ENCODE measurements at regions not wholly inside any gene's neighbourhood (a gene's known extent, or its start where the extent isn't known, plus 50 kb on each side); places are given as distances from the start of the nearest gene placed in this dataset.

DNA sequence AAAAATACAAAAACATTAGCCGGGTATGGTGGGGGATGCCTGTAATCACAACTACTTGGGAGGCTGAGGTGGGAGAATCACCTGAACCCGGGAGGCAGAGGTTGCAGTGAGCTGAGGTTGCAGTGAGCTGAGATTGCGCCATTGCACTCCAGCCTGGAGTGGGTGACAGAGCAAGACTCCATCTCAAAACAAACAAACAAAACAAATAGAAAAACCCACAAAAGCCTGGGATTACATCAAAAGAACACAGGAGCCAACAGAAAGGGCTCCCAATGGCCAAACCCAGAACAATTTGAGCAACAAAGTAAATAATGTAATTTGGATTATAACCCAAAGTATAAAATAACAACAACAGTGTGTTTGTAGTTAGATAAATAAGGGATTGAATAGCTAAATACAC, 159.8 kb downstream of the UXS1 start:
- Mint-ChIP-seq H3K9me3 (peaks cover 8% of the 10 kb centered on the region), H3K27me3 (ENCODE audit: low read depth) (no peaks in the 10 kb centered on the region), H3K4me3 (no peak overlapping the region), H3K27ac (ENCODE audit: unreplicated experiment) (no peak overlapping the region), H3K36me3 (ENCODE audit: low read depth) (no peaks in the 10 kb centered on the region), H3K4me1 (peaks cover 14% of the 10 kb centered on the region)
- no peak for DNase-seq (ENCODE audit: low read depth, low spot score)
- TF ChIP-seq, protein P1, sequence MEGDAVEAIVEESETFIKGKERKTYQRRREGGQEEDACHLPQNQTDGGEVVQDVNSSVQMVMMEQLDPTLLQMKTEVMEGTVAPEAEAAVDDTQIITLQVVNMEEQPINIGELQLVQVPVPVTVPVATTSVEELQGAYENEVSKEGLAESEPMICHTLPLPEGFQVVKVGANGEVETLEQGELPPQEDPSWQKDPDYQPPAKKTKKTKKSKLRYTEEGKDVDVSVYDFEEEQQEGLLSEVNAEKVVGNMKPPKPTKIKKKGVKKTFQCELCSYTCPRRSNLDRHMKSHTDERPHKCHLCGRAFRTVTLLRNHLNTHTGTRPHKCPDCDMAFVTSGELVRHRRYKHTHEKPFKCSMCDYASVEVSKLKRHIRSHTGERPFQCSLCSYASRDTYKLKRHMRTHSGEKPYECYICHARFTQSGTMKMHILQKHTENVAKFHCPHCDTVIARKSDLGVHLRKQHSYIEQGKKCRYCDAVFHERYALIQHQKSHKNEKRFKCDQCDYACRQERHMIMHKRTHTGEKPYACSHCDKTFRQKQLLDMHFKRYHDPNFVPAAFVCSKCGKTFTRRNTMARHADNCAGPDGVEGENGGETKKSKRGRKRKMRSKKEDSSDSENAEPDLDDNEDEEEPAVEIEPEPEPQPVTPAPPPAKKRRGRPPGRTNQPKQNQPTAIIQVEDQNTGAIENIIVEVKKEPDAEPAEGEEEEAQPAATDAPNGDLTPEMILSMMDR (conservative IDR thresholded peaks at IDR 0.05), result no peak

DNA sequence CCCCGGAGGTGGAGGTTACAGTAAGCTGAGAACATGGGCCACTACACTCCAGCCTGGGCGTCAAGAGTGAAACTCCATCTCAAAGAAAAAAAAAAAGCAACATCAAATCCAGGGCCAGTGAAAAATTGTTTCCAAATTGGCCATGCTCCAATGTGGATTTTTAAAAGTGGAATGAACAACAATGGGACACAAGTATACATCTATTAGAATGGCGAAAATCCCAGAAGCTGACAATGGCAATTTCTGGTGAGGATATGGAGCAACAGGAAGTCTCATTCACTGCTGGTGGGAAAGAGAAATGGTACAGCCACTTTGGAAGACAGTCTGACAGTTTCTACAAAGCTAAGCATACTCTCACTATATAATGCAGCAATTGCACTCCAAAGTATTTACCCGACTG, 161.4 kb downstream of the UXS1 start:
- TF ChIP-seq, protein P1 (conservative IDR thresholded peaks at IDR 0.05), result no peak
- H3K4me3 Mint-ChIP-seq, result no peak overlapping the region
- peaks cover 8% of the 10 kb centered on the region for H3K9me3 Mint-ChIP-seq
- no peaks in the 10 kb centered on the region for H3K36me3 Mint-ChIP-seq (ENCODE audit: low read depth)
- DNase-seq (ENCODE audit: low read depth, low spot score), result no peak
- H3K27me3 Mint-ChIP-seq (ENCODE audit: low read depth), result no peaks in the 10 kb centered on the region
- H3K27ac Mint-ChIP-seq (ENCODE audit: unreplicated experiment), result no peak overlapping the region
- H3K4me1 Mint-ChIP-seq, result peaks cover 6% of the 10 kb centered on the region

DNA sequence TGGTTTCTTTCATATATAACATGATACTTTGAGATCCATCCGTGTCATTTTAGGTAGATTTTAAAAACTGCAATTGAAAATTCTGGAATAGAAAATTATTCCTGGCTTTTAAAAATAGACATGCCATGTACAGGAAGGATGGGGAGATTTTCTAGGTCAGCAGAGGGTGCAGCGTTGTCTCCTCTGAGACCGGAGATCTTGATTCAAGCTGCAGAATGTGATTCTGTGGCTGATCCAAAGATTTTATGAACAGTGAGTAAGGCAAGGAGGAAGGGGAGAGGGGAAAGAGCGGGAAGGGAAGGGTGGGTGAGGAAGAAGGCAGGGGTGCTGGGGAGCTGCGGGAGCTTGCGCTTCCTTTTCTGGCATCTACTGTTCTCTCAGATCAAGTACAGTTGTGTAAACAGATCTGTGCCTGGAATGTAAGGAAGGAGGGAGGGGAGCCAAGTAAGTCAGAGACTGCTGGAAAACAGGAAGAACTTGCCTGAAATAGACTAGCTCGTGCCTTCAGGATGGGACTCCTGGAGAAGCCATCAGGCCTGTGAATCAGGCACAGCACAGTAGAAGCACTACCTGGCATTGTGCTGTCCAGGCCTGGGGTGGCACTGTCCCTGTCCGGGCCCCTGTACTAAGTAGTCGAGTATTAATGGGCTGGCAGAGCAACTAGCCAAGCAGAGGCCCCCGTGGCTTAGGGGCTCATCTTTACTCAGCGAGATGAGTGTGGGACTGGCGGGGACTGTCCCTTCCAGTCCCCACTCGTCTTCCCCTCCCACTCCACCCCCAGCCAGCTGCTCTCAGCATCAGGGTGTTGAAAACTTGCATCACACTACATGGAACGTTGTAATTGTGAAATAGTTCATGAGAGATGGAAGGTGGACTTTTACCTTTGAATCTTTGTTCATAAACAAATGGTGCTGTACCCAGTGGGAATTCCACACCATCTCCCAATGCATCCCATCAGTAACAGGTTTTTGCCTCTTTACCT, 163.5 kb downstream of the UXS1 start:
- DNase-seq (ENCODE audit: low read depth, low spot score), result no peak
- Mint-ChIP-seq H3K9me3 (peaks cover 8% of the 10 kb centered on the region), H3K27ac (ENCODE audit: unreplicated experiment) (no peak overlapping the region), H3K27me3 (ENCODE audit: low read depth) (no peaks in the 10 kb centered on the region), H3K4me3 (no peak overlapping the region), H3K4me1 (peaks cover 6% of the 10 kb centered on the region), H3K36me3 (ENCODE audit: low read depth) (no peaks in the 10 kb centered on the region)
- TF ChIP-seq, protein P1 (conservative IDR thresholded peaks at IDR 0.05), result no peak

DNA sequence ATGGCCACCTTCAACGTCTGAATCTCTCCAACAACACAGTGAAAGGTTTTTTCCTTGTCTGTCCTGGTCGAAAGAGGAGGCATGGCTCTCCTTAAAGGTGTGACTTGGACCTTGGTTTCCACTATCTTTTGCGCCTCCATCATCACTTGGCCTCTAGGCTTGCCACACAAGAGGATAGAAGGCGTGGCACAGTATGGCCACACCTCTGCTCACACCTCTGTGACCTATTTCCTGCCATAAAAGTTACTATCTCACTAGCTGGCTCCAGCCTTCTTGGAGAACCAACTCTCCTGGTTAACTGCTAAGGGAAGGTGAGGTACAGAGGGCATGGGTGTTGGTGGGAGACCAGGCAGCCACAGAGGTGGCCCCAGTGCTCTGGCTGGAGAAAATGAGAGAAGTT, 165.9 kb downstream of the UXS1 start:
- H3K27ac Mint-ChIP-seq (ENCODE audit: unreplicated experiment), result no peak overlapping the region
- H3K27me3 Mint-ChIP-seq (ENCODE audit: low read depth), result peaks cover 3% of the 10 kb centered on the region
- H3K4me1 Mint-ChIP-seq, result peaks cover 6% of the 10 kb centered on the region
- H3K4me3 Mint-ChIP-seq, result no peak overlapping the region
- no peak for DNase-seq (ENCODE audit: low read depth, low spot score)
- TF ChIP-seq, protein P1 (conservative IDR thresholded peaks at IDR 0.05), result no peak
- peaks cover 3% of the 10 kb centered on the region for H3K9me3 Mint-ChIP-seq
- no peaks in the 10 kb centered on the region for H3K36me3 Mint-ChIP-seq (ENCODE audit: low read depth)

DNA sequence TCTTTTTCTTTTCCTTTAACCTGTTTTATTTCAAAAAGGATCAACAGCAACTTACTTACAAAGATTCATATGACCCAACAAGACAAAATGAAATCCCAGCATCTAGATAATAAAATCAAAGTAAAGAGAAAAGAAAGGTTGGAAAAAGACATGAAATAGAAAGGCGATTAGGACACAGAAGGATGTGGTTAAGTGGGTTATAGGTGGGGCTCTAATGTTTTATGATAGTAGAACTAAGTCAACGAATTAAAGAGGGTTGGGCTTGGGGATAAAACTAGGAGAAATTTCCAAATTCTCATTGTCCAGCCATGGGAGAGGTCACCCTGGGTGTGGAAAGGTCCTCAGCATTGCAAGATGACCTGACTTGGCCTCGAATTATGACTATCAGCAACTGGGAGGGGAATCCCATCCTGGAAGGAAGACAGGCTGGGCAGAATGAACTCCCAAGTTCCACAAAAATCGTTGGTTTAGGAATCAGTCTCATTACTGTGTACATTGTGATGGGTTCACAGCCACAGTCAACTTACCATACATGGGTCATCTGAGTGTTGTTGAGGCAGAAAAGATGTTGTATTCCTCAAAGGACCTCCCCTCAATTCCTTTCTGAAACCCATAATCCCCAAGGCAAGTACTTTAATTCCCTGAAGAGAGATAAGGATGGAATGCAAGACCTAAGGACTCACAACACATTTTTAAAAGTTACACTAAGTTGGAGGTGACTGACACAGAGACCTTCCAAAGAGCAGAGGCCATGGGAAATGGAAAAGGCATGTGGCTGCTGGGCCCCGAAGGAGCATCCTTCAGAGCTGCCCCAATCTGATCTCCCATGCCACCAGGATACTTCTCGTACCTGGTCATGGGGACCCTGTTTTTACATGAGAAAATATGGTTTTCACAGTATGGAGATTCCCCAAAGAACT, 167.6 kb downstream of the UXS1 start:
- H3K27ac Mint-ChIP-seq (ENCODE audit: unreplicated experiment), result no peak overlapping the region
- TF ChIP-seq, protein P1 (conservative IDR thresholded peaks at IDR 0.05), result no peak
- peaks cover 6% of the 10 kb centered on the region for H3K4me1 Mint-ChIP-seq
- no peak for DNase-seq (ENCODE audit: low read depth, low spot score)
- no peak overlapping the region for H3K4me3 Mint-ChIP-seq
- H3K9me3 Mint-ChIP-seq, result no peaks in the 10 kb centered on the region
- no peaks in the 10 kb centered on the region for H3K36me3 Mint-ChIP-seq (ENCODE audit: low read depth)
- peaks cover 3% of the 10 kb centered on the region for H3K27me3 Mint-ChIP-seq (ENCODE audit: low read depth)
